ENCODE measurements at regions not wholly inside any gene's neighbourhood (a gene's known extent, or its start where the extent isn't known, plus 50 kb on each side); places are given as distances from the start of the nearest gene placed in this dataset.

DNA sequence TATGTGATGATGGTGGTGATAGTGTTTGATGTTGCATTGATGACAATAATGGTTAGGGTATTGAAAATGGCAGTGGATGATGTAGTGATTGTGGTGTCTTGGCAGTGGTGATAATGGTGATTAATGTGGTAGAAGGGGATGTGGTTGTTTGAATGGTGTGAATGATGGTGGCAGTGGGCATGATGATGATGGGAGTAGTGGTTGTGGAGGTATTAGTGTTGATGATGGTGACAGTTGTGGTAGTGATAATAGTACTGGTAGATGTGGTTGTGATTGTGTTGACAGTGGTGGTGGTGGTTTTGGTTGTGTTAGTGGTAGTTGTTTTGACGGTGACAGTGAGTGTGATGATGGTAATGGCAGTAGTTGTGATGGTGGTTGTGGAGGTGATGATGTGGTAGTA lies 1049.0 kb downstream of the VRK1 start:
- TF ChIP-seq, protein P1, sequence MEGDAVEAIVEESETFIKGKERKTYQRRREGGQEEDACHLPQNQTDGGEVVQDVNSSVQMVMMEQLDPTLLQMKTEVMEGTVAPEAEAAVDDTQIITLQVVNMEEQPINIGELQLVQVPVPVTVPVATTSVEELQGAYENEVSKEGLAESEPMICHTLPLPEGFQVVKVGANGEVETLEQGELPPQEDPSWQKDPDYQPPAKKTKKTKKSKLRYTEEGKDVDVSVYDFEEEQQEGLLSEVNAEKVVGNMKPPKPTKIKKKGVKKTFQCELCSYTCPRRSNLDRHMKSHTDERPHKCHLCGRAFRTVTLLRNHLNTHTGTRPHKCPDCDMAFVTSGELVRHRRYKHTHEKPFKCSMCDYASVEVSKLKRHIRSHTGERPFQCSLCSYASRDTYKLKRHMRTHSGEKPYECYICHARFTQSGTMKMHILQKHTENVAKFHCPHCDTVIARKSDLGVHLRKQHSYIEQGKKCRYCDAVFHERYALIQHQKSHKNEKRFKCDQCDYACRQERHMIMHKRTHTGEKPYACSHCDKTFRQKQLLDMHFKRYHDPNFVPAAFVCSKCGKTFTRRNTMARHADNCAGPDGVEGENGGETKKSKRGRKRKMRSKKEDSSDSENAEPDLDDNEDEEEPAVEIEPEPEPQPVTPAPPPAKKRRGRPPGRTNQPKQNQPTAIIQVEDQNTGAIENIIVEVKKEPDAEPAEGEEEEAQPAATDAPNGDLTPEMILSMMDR (IDR thresholded peaks at IDR 0.05), result no peak
- TF ChIP-seq POLR2A (IDR thresholded peaks at IDR 0.05) (no peak), POLR2AphosphoS5 (IDR thresholded peaks at IDR 0.05) (no peak), EP300 (IDR thresholded peaks at IDR 0.05) (no peak)

Data from suprapubic skin (tissue), 4 donors.